ENCODE measurements at regions not wholly inside any gene's neighbourhood (a gene's known extent, or its start where the extent isn't known, plus 50 kb on each side); places are given as distances from the start of the nearest gene placed in this dataset.

DNA sequence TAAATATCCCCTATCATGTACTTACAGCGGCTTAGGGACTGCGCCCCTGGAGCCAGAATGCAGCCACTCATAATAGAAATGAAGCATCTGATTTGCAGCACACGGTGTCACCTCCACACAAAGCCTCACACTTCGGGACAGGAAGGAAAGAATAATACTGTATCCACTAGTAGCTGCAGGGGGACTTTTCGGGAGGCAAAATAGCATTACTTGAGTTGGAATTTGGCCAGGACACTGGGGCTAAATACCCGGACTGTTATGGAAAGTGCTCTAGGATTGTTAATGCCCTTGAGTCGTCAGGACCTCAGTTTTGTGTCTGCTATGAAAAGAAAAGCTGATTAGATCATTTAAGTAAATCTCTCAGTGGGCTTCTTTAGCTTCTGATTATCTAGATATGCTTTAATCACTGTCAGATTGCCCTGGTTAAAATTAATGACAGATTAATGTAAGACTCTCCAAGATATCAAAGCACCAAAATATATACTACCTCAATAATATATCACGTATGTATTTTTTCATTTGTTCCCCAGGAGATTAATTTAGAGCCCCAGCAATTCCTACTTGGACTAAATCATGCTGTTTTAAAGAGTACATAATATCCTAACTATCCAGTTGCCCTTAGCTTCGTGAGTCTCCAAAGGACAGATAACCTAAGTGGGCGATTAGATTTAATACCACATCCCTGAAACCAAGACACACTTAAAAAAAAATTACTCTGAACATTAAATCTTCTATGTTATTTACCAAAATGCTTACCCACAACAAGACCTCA lies 173.0 kb upstream of the NEBL start (continued):
- no peak for TF ChIP-seq CEBPB (IDR thresholded peaks at IDR 0.05; ENCODE audit: borderline replicate concordance in 1 of 2, low read depth in 2 of 2, low read length in 2 of 2)
- no peak for TF ChIP-seq ASH2L (IDR thresholded peaks at IDR 0.05; ENCODE audit: borderline replicate concordance, low read depth)
- no peak for TF ChIP-seq YBX1 (IDR thresholded peaks at IDR 0.05)
- no peak for TF ChIP-seq RAD21 (IDR thresholded peaks at IDR 0.05; ENCODE audit: insufficient read depth, low read depth, low read length)
- TF ChIP-seq PAX8 (IDR thresholded peaks at IDR 0.05), result no peak
- no peak for TF ChIP-seq BACH1 (IDR thresholded peaks at IDR 0.05; ENCODE audit: borderline replicate concordance)
- TF ChIP-seq YY1 (IDR thresholded peaks at IDR 0.05; ENCODE audit: low read depth, low read length), result no peak

DNA sequence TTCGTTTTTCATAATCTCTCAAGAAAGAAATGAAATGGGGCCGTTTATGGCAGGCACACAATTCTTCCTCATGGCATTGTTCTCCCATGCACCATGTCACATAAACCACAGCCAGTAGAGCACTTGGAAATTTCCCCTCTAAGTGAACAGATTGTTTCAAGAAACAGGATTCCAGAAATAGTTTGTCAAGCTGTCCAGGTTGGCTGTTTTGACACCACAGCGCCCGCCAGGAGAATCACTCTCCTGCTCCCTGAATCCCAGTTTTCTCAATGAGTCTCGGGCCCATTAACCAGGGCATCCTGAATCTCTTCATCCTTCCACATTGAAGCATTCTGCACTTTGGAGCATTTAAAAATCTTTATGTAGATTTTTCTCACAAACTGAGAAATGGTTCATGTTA lies 172.2 kb upstream of the NEBL start:
- ATAC-seq, result no peak
- Histone ChIP-seq H3K4me3 (no peak overlapping the region), H3K9ac (ENCODE audit: control insufficient read depth, insufficient read depth, low read length) (no peak overlapping the region), H3K36me3 (ENCODE audit: control insufficient read depth in 2 of 2, insufficient read depth in 2 of 2, low read length in 1 of 2) (no peaks in the 10 kb centered on the region), H2AFZ (ENCODE audit: control insufficient read depth, low read depth, low read length) (no peak overlapping the region), H3K4me2 (ENCODE audit: control insufficient read depth, insufficient read depth) (no peak overlapping the region), H3K4me1 (ENCODE audit: control insufficient read depth, insufficient read depth, low read length) (no peaks in the 10 kb centered on the region), H3K27me3 (replicated peaks in 1 of 2; ENCODE audit: control insufficient read depth in 2 of 2, insufficient read depth in 2 of 2, low read length in 1 of 2) (no peaks in the 10 kb centered on the region), H4K20me1 (ENCODE audit: control insufficient read depth, insufficient read depth) (no peaks in the 10 kb centered on the region), H3K27ac (ENCODE audit: control insufficient read depth, insufficient read depth) (no peak overlapping the region), H3K79me2 (ENCODE audit: control insufficient read depth, insufficient read depth, low read length) (no peaks in the 10 kb centered on the region), H3K9me3 (replicated peaks; ENCODE audit: control insufficient read depth, insufficient read depth, low read length) (no peaks in the 10 kb centered on the region)
- in situ Hi-C loops (cut with MboI), result no loop called here
- no TSS peak for BruUV-seq (replicated peaks)
- ChIA-PET POLR2A (interaction anchor here (0.6 kb wide), 1 partner anchor 783 kb away, joined by 3 read pairs; no protein-coding TSS in a partner anchor), SMC1A (ENCODE audit: uncharacterized antibody, unreplicated experiment) (no interaction called here), CTCF (interaction anchor here (2.4 kb wide), 1 partner anchor 10 kb away, joined by 8 read pairs; no protein-coding TSS in a partner anchor), RAD21 (ENCODE audit: unreplicated experiment) (no interaction called here)
- 13% methylated on average over 5 of the region's 5 CpGs for WGBS (ENCODE audit: insufficient coverage, insufficient replicate concordance, low lambda C conversion rate, missing lambda C conversion rate)
- FAIRE-seq, result no peak
- no peak for DNase-seq (ENCODE audit: low read depth, low spot score)
- intact Hi-C loops (cut with micrococcal nuclease; ENCODE audit: unreplicated experiment), result no loop called here
- TF ChIP-seq JUND (IDR thresholded peaks at IDR 0.05; ENCODE audit: low read depth, low read length) (no peak), POLR2AphosphoS2 (IDR thresholded peaks at IDR 0.05; ENCODE audit: low read depth, low read length) (no peak), EGR1 (IDR thresholded peaks at IDR 0.05; ENCODE audit: borderline replicate concordance in 1 of 2, low read depth in 2 of 2, low read length in 2 of 2) (no peak), SMAD5 (IDR thresholded peaks at IDR 0.05; ENCODE audit: low read depth) (no peak), NFIC (IDR thresholded peaks at IDR 0.05; ENCODE audit: low read depth, low read length) (no peak), ZNF274 (IDR thresholded peaks at IDR 0.05; ENCODE audit: insufficient read depth, insufficient read length) (no peak), RELA (IDR thresholded peaks at IDR 0.05; ENCODE audit: borderline replicate concordance, partially characterized antibody) (no peak), ATF2 (IDR thresholded peaks at IDR 0.05; ENCODE audit: low read length) (no peak), GABPA (IDR thresholded peaks at IDR 0.05; ENCODE audit: low read depth) (no peak), CHD2 (IDR thresholded peaks at IDR 0.05; ENCODE audit: borderline replicate concordance, low read depth, low read length) (no peak)
- TF ChIP-seq, protein P1, sequence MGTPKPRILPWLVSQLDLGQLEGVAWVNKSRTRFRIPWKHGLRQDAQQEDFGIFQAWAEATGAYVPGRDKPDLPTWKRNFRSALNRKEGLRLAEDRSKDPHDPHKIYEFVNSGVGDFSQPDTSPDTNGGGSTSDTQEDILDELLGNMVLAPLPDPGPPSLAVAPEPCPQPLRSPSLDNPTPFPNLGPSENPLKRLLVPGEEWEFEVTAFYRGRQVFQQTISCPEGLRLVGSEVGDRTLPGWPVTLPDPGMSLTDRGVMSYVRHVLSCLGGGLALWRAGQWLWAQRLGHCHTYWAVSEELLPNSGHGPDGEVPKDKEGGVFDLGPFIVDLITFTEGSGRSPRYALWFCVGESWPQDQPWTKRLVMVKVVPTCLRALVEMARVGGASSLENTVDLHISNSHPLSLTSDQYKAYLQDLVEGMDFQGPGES (IDR thresholded peaks at IDR 0.05), result no peak
- TF ChIP-seq, protein P2, sequence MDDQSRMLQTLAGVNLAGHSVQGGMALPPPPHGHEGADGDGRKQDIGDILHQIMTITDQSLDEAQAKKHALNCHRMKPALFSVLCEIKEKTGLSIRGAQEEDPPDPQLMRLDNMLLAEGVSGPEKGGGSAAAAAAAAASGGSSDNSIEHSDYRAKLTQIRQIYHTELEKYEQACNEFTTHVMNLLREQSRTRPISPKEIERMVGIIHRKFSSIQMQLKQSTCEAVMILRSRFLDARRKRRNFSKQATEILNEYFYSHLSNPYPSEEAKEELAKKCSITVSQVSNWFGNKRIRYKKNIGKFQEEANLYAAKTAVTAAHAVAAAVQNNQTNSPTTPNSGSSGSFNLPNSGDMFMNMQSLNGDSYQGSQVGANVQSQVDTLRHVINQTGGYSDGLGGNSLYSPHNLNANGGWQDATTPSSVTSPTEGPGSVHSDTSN (IDR thresholded peaks at IDR 0.05; ENCODE audit: insufficient replicate concordance, low read depth, low read length), result no peak
